HCT116 (cell line): ENCODE measurements at regions not wholly inside any gene's neighbourhood (a gene's known extent, or its start where the extent isn't known, plus 50 kb on each side); places are given as distances from the start of the nearest gene placed in this dataset.

ENCODE experiments used
- ATF3 ChIP-seq: IDR thresholded peaks from 2 replicates; pipeline ENCODE4 v1.6.1; 2012
- CTCF ChIP-seq, 3 experiments: fragments of 200-600 bp in 1 of 3; sonication (generic) in 1 of 3; IDR thresholded peaks in 2 of 3; conservative IDR thresholded peaks in 1 of 3; 2 replicates each; pipeline ENCODE4 v1.5.1; 2012 to 2017; ENCODE audit warnings: low read depth in 2 of 3, low read length in 2 of 3, antibody characterized with exemption in 1 of 3, borderline replicate concordance in 1 of 3, control low read depth in 1 of 3, mild to moderate bottlenecking in 1 of 3, mixed read lengths in 1 of 3, mixed run types in 1 of 3, moderate library complexity in 1 of 3; ENCODE audit not compliant: insufficient read depth in 1 of 3
- JUND ChIP-seq: IDR thresholded peaks from 2 replicates; pipeline ENCODE4 v1.6.1; 2012
- POLR2A ChIP-seq: IDR thresholded peaks from 2 replicates; pipeline ENCODE4 v1.7.0; 2011; ENCODE audit warnings: borderline replicate concordance; ENCODE audit not compliant: insufficient read depth, insufficient read length; ENCODE audit errors: extremely low read depth
- REST ChIP-seq: IDR thresholded peaks from 2 replicates; pipeline ENCODE4 v1.6.1; 2012; ENCODE audit warnings: low read depth

GRCh38 chr5:158155811-158156505 lies 297.0 kb upstream of the CLINT1 start:
- TF ChIP-seq CTCF (IDR thresholded peaks at IDR 0.05 in 2 of 3, conservative IDR thresholded peaks at IDR 0.05 in 1 of 3; ENCODE audit: borderline replicate concordance in 1 of 3, insufficient read depth in 1 of 3, low read depth in 2 of 3, low read length in 2 of 3) (no peak), REST (no peak), POLR2A (no peak), ATF3 (no peak), JUND (no peak)
